ENCODE measurements at regions not wholly inside any gene's neighbourhood (a gene's known extent, or its start where the extent isn't known, plus 50 kb on each side); places are given as distances from the start of the nearest gene placed in this dataset.

- DNase-seq (ENCODE audit: low read depth): no peak
- peak; percentile 2 for TF ChIP-seq CTCF (IDR thresholded peaks at IDR 0.05; ENCODE audit: insufficient read depth, low read length, severe bottlenecking)
Observed at GRCh38 chr1:194466706-194467105, 1280.3 kb upstream of the B3GALT2 start.

GRCh38 chr1:194447636-194448035 is 1261.2 kb upstream of the B3GALT2 start:
- no peak for FAIRE-seq
- no peaks in the 10 kb centered on the region for H3K36me3 ChIP-seq (ENCODE audit: control insufficient read depth, insufficient read depth, low read length)
- peak; percentile 11 for DNase-seq (ENCODE audit: low read depth)
- no peak overlapping the region for H3K4me3 ChIP-seq (ENCODE audit: low read depth, low read length)
- TF ChIP-seq CTCF (IDR thresholded peaks at IDR 0.05; ENCODE audit: insufficient read depth, low read length, severe bottlenecking): no peak
- no peaks in the 10 kb centered on the region for H3K27me3 ChIP-seq (ENCODE audit: control insufficient read depth, insufficient read depth, low read length)

More at GRCh38 chr1:194466706-194467105, 1280.3 kb upstream of the B3GALT2 start:
- Histone ChIP-seq H3K4me3 (ENCODE audit: low read depth, low read length) (no peak overlapping the region), H3K36me3 (ENCODE audit: control insufficient read depth, insufficient read depth, low read length) (no peaks in the 10 kb centered on the region), H3K27me3 (ENCODE audit: control insufficient read depth, insufficient read depth, low read length) (no peaks in the 10 kb centered on the region)
- no peak for FAIRE-seq

- DNase-seq (ENCODE audit: low read depth) (no peak), FAIRE-seq (no peak)
- H3K36me3 ChIP-seq (ENCODE audit: control insufficient read depth, insufficient read depth, low read length): no peaks in the 10 kb centered on the region
- TF ChIP-seq CTCF (IDR thresholded peaks at IDR 0.05; ENCODE audit: insufficient read depth, low read length, severe bottlenecking): no peak
- H3K27me3 ChIP-seq (ENCODE audit: control insufficient read depth, insufficient read depth, low read length): no peaks in the 10 kb centered on the region
- no peak overlapping the region for H3K4me3 ChIP-seq (ENCODE audit: low read depth, low read length)
Observed at GRCh38 chr1:194445244-194445643, 1258.8 kb upstream of the B3GALT2 start.

GRCh38 chr1:194442901-194443575 is 1256.6 kb upstream of the B3GALT2 start:
- Histone ChIP-seq H3K27me3 (ENCODE audit: control insufficient read depth, insufficient read depth, low read length) (no peaks in the 10 kb centered on the region), H3K36me3 (ENCODE audit: control insufficient read depth, insufficient read depth, low read length) (no peaks in the 10 kb centered on the region), H3K4me3 (ENCODE audit: low read depth, low read length) (no peak overlapping the region)
- DNase-seq (ENCODE audit: low read depth) (no peak), FAIRE-seq (no peak)
- no peak for TF ChIP-seq CTCF (IDR thresholded peaks at IDR 0.05; ENCODE audit: insufficient read depth, low read length, severe bottlenecking)

- no peaks in the 10 kb centered on the region for H3K36me3 ChIP-seq (ENCODE audit: control insufficient read depth, insufficient read depth, low read length)
- FAIRE-seq: no peak
- no peak overlapping the region for H3K4me3 ChIP-seq (ENCODE audit: low read depth, low read length)
- no peak for DNase-seq (ENCODE audit: low read depth)
- no peak for TF ChIP-seq CTCF (IDR thresholded peaks at IDR 0.05; ENCODE audit: insufficient read depth, low read length, severe bottlenecking)
- H3K27me3 ChIP-seq (ENCODE audit: control insufficient read depth, insufficient read depth, low read length): no peaks in the 10 kb centered on the region
Observed at GRCh38 chr1:194437135-194437534, 1250.7 kb upstream of the B3GALT2 start.

GRCh38 chr1:194431121-194431520 is 1244.7 kb upstream of the B3GALT2 start:
- no peaks in the 10 kb centered on the region for H3K27me3 ChIP-seq (ENCODE audit: control insufficient read depth, insufficient read depth, low read length)
- H3K4me3 ChIP-seq (ENCODE audit: low read depth, low read length): no peak overlapping the region
- no peak for TF ChIP-seq CTCF (IDR thresholded peaks at IDR 0.05; ENCODE audit: insufficient read depth, low read length, severe bottlenecking)
- H3K36me3 ChIP-seq (ENCODE audit: control insufficient read depth, insufficient read depth, low read length): no peaks in the 10 kb centered on the region
- no peak for FAIRE-seq
- DNase-seq (ENCODE audit: low read depth): no peak

All from bronchial epithelial cell (primary cell).